ENCODE measurements at regions not wholly inside any gene's neighbourhood (a gene's known extent, or its start where the extent isn't known, plus 50 kb on each side); places are given as distances from the start of the nearest gene placed in this dataset.

GRCh38 chr18:78686976-78687685 is 292.5 kb upstream of the SALL3 start:
- TF ChIP-seq POLR2A (IDR thresholded peaks at IDR 0.05; ENCODE audit: low read length) (no peak), GATA1 (IDR thresholded peaks at IDR 0.05; ENCODE audit: low read depth, low read length) (no peak)

All from erythroblast (primary cell).